Astrocyte (in vitro differentiated cells and primary cell): ENCODE measurements at regions not wholly inside any gene's neighbourhood (a gene's known extent, or its start where the extent isn't known, plus 50 kb on each side); places are given as distances from the start of the nearest gene placed in this dataset.

Experiments used
- DNase-seq: peaks from one replicate; pipeline ENCODE4 v3.0.0-alpha.2; 2010; ENCODE audit warnings: low read depth
- FAIRE-seq: peaks from 2 replicates; lab custom pipeline; 2011; peaks lifted over from hg19 to GRCh38; lab: Jason Lieb, UNC
- H2AFZ ChIP-seq: 2 replicates; pipeline ENCODE4 v1.6.0; 2012; ENCODE audit warnings: low read depth, low read length, inconsistent platforms
- H3K27ac ChIP-seq: 2 replicates; pipeline ENCODE4 v1.5.1; 2011; ENCODE audit warnings: low read depth, low read length, inconsistent platforms
- H3K27me3 ChIP-seq: 2 replicates; pipeline ENCODE4 v1.6.0; 2011; ENCODE audit warnings: low read length, inconsistent platforms; ENCODE audit not compliant: insufficient read depth
- H3K36me3 ChIP-seq: 2 replicates; pipeline ENCODE4 v1.5.1; 2011; ENCODE audit warnings: low read length, inconsistent platforms; ENCODE audit not compliant: insufficient read depth
- H3K4me1 ChIP-seq: 2 replicates; pipeline ENCODE4 v1.5.1; 2011; ENCODE audit warnings: low read length, inconsistent platforms; ENCODE audit not compliant: insufficient read depth
- H3K4me2 ChIP-seq: 2 replicates; pipeline ENCODE4 v1.6.0; 2012; ENCODE audit warnings: low read length, inconsistent platforms
- H3K4me3 ChIP-seq: 2 replicates; pipeline ENCODE4 v1.5.1; 2011; ENCODE audit warnings: low read depth, mild to moderate bottlenecking, low read length, inconsistent platforms; ENCODE audit not compliant: insufficient read depth
- H3K79me2 ChIP-seq: 2 replicates; pipeline ENCODE4 v1.6.0; 2012; ENCODE audit warnings: mild to moderate bottlenecking, low read length, inconsistent platforms; ENCODE audit not compliant: insufficient read depth
- H3K9ac ChIP-seq: 2 replicates; pipeline ENCODE4 v1.6.0; 2012; ENCODE audit warnings: mild to moderate bottlenecking, low read length, inconsistent platforms
- H3K9me3 ChIP-seq: 2 replicates; pipeline ENCODE4 v1.5.1; 2012; ENCODE audit warnings: low read depth, mild to moderate bottlenecking, low read length, inconsistent platforms; ENCODE audit not compliant: insufficient read depth
- H4K20me1 ChIP-seq: 2 replicates; pipeline ENCODE4 v1.6.0; 2012; ENCODE audit warnings: low read length, inconsistent platforms; ENCODE audit not compliant: insufficient read depth
- H3K27ac Mint-ChIP-seq: one replicate; pipeline ENCODE4 v1.8.0; 2021; ENCODE audit warnings: mild to moderate bottlenecking, mixed read lengths; ENCODE audit not compliant: unreplicated experiment
- H3K27me3 Mint-ChIP-seq: one replicate; pipeline ENCODE4 v1.8.0; 2021; ENCODE audit warnings: low read depth, mixed read lengths; ENCODE audit not compliant: unreplicated experiment
- H3K36me3 Mint-ChIP-seq: one replicate; pipeline ENCODE4 v1.8.0; 2021; ENCODE audit warnings: low read depth, mixed read lengths; ENCODE audit not compliant: unreplicated experiment
- H3K4me1 Mint-ChIP-seq: one replicate; pipeline ENCODE4 v1.8.0; 2021; ENCODE audit warnings: low read depth, mixed read lengths; ENCODE audit not compliant: unreplicated experiment
- H3K4me3 Mint-ChIP-seq: one replicate; pipeline ENCODE4 v1.8.0; 2021; ENCODE audit warnings: mild to moderate bottlenecking, moderate library complexity, mixed read lengths; ENCODE audit not compliant: unreplicated experiment
- H3K9me3 Mint-ChIP-seq: one replicate; pipeline ENCODE4 v1.8.0; 2021; ENCODE audit warnings: mild to moderate bottlenecking, mixed read lengths; ENCODE audit not compliant: unreplicated experiment
- CTCF ChIP-seq: IDR thresholded peaks from 2 replicates; pipeline ENCODE4 v1.5.1; 2011; ENCODE audit warnings: low read depth, mild to moderate bottlenecking, inconsistent platforms, low read length, moderate library complexity; ENCODE audit not compliant: insufficient read depth
- EZH2 ChIP-seq: IDR thresholded peaks from 2 replicates; pipeline ENCODE4 v1.6.1; 2012; ENCODE audit warnings: mild to moderate bottlenecking, low read length, inconsistent platforms; ENCODE audit not compliant: insufficient read depth

- Histone ChIP-seq H2AFZ (no peak overlapping the region), H3K27ac (no peak overlapping the region), H3K27me3 (no peaks in the 10 kb centered on the region), H3K4me2 (no peak overlapping the region), H3K9ac (no peak overlapping the region), H3K4me3 (no peak overlapping the region), H3K36me3 (no peaks in the 10 kb centered on the region), H4K20me1 (no peaks in the 10 kb centered on the region), H3K4me1 (peaks cover 25% of the 10 kb centered on the region), H3K9me3 (no peaks in the 10 kb centered on the region), H3K79me2 (no peaks in the 10 kb centered on the region)
- no peak overlapping the region for H3K4me3 Mint-ChIP-seq
- no peaks in the 10 kb centered on the region for H3K27me3 Mint-ChIP-seq
- FAIRE-seq (no peak), DNase-seq (no peak)
- H3K36me3 Mint-ChIP-seq, result no peaks in the 10 kb centered on the region
- no peak overlapping the region for H3K27ac Mint-ChIP-seq
- H3K9me3 Mint-ChIP-seq, result no peaks in the 10 kb centered on the region
- H3K4me1 Mint-ChIP-seq, result peaks cover 33% of the 10 kb centered on the region
- TF ChIP-seq EZH2 (no peak), CTCF (no peak)
Observed at GRCh38 chr5:96229188-96229587, 203.9 kb downstream of the PCSK1 start.

- Histone ChIP-seq H3K9me3 (no peaks in the 10 kb centered on the region), H3K27me3 (no peaks in the 10 kb centered on the region), H3K9ac (peak overlapping the region; percentile 2), H4K20me1 (no peaks in the 10 kb centered on the region), H3K4me3 (no peak overlapping the region), H3K4me2 (no peak overlapping the region), H3K4me1 (peaks cover 25% of the 10 kb centered on the region), H3K36me3 (no peaks in the 10 kb centered on the region), H3K79me2 (no peaks in the 10 kb centered on the region), H3K27ac (peak overlapping the region; percentile 98), H2AFZ (peak overlapping the region; percentile 26)
- DNase-seq, result peak; percentile 62
- Mint-ChIP-seq H3K36me3 (no peaks in the 10 kb centered on the region), H3K9me3 (no peaks in the 10 kb centered on the region), H3K27me3 (no peaks in the 10 kb centered on the region), H3K4me3 (no peak overlapping the region), H3K4me1 (peaks cover 31% of the 10 kb centered on the region), H3K27ac (peak overlapping the region; percentile 99)
- TF ChIP-seq EZH2, result no peak
- TF ChIP-seq CTCF, result no peak
- FAIRE-seq, result peak; percentile 49
Observed at GRCh38 chr5:96228408-96228807, 204.6 kb downstream of the PCSK1 start.

- H3K9me3 ChIP-seq, result no peaks in the 10 kb centered on the region
- H3K36me3 ChIP-seq, result no peaks in the 10 kb centered on the region
- H3K4me3 ChIP-seq, result peak overlapping the region; percentile 19
- H3K9ac ChIP-seq, result peak overlapping the region; percentile 73
- Mint-ChIP-seq H3K4me3 (no peak overlapping the region), H3K36me3 (no peaks in the 10 kb centered on the region), H3K27ac (peak overlapping the region; percentile 99), H3K27me3 (no peaks in the 10 kb centered on the region), H3K9me3 (no peaks in the 10 kb centered on the region), H3K4me1 (peaks cover 31% of the 10 kb centered on the region)
- H3K27ac ChIP-seq, result peak overlapping the region; percentile 98
- peak overlapping the region; percentile 26 for H2AFZ ChIP-seq
- TF ChIP-seq CTCF, result no peak
- TF ChIP-seq EZH2, result no peak
- no peak for DNase-seq
- no peaks in the 10 kb centered on the region for H3K79me2 ChIP-seq
- H3K27me3 ChIP-seq, result no peaks in the 10 kb centered on the region
- H3K4me1 ChIP-seq, result peaks cover 25% of the 10 kb centered on the region
- no peaks in the 10 kb centered on the region for H4K20me1 ChIP-seq
- FAIRE-seq, result peak; percentile 81
- H3K4me2 ChIP-seq, result peak overlapping the region; percentile 80
Observed at GRCh38 chr5:96227957-96228356, 205.1 kb downstream of the PCSK1 start.
